Gastroesophageal sphincter (tissue), 4 donors: ENCODE measurements at regions not wholly inside any gene's neighbourhood (a gene's known extent, or its start where the extent isn't known, plus 50 kb on each side); places are given as distances from the start of the nearest gene placed in this dataset.

Experiments
- ATAC-seq: fragments of 150-250 bp; one replicate; pipeline ENCODE4 v1.9.1; 2016; ENCODE audit warnings: mild to moderate bottlenecking, moderate library complexity
- H3K27ac ChIP-seq, 4 donors: fragments of 200-600 bp; sonication (generic) in 3 of 4; 1 replicate in 3 of 4; 2 replicates in 1 of 4; pipeline ENCODE4 v1.5.1; 2016 to 2019
- H3K27me3 ChIP-seq: fragments of 200-600 bp; sonication (generic); one replicate; pipeline ENCODE4 v1.5.1; 2019
- H3K36me3 ChIP-seq, 2 donors: fragments of 200-600 bp; sonication (generic); one replicate each; pipeline ENCODE4 v1.5.1; 2019; ENCODE audit warnings: control low read depth in 1 of 2
- H3K4me1 ChIP-seq, 3 donors: fragments of 200-600 bp; sonication (generic); 1 replicate in 2 of 3; 2 replicates in 1 of 3; pipeline ENCODE4 v1.5.1; 2016 to 2019; ENCODE audit warnings: control low read depth in 2 of 3
- H3K4me3 ChIP-seq, 2 donors: fragments of 200-600 bp; sonication (generic); one replicate each; pipeline ENCODE4 v1.5.1; 2019; ENCODE audit warnings: mild to moderate bottlenecking in 1 of 2, moderate library complexity in 1 of 2
- H3K9me3 ChIP-seq, 3 donors: fragments of 200-600 bp; sonication (generic); one replicate each; pipeline ENCODE4 v1.5.1; 2017 to 2019; ENCODE audit warnings: control low read depth in 2 of 3
- EP300 ChIP-seq: sonication (generic); formaldehyde crosslinking; IDR thresholded peaks from one replicate; pipeline ENCODE4 v1.6.1; 2017; ENCODE audit warnings: antibody characterized with exemption, mild to moderate bottlenecking
- POLR2A ChIP-seq, 2 donors: fragments of 450-650 bp; IDR thresholded peaks; one replicate each; pipeline ENCODE4 v1.6.1; 2017; ENCODE audit warnings: antibody characterized with exemption in 2 of 2, mild to moderate bottlenecking in 2 of 2, moderate library complexity in 1 of 2
- POLR2AphosphoS5 ChIP-seq: sonication (generic); formaldehyde crosslinking; IDR thresholded peaks from one replicate; pipeline ENCODE4 v1.6.1; 2017; ENCODE audit warnings: antibody characterized with exemption
- WGBS, 2 donors: methylation state at CpG; one replicate each; pipeline ENCODE4 v1.1.5; 2018; ENCODE audit warnings: low coverage in 1 of 2; 5-methylcytosine and 5-hydroxymethylcytosine counted together
- TF ChIP-seq, protein P1 (sequence below), 4 experiments: fragments of 200-600 bp in 2 of 4; fragments of 450-650 bp in 2 of 4; sonication (generic) in 1 of 4; IDR thresholded peaks; one replicate each; pipeline ENCODE4 v1.5.1; 2017 to 2019; ENCODE audit warnings: antibody characterized with exemption in 4 of 4, mild to moderate bottlenecking in 2 of 4, moderate library complexity in 2 of 4

DNA sequence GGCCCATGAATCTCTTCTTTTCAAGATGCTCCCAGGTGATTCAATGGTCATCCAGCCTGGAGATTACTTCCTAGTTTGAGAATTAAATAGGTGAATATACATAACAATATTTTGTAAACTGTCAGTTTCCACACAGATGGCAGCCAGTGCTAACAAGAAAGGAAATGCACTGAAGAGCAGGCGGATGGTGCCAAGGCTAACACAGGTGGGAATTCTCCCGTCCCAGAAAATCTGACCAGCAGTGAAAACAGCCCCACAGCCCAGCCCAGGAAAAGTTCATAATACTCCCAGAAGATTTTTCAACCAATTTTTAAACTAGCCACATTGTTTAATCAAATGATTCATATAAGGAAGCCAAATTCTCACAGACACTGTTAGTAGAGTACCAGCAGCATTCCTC is 387.2 kb upstream of the GATB start:
- TF ChIP-seq, protein P1, sequence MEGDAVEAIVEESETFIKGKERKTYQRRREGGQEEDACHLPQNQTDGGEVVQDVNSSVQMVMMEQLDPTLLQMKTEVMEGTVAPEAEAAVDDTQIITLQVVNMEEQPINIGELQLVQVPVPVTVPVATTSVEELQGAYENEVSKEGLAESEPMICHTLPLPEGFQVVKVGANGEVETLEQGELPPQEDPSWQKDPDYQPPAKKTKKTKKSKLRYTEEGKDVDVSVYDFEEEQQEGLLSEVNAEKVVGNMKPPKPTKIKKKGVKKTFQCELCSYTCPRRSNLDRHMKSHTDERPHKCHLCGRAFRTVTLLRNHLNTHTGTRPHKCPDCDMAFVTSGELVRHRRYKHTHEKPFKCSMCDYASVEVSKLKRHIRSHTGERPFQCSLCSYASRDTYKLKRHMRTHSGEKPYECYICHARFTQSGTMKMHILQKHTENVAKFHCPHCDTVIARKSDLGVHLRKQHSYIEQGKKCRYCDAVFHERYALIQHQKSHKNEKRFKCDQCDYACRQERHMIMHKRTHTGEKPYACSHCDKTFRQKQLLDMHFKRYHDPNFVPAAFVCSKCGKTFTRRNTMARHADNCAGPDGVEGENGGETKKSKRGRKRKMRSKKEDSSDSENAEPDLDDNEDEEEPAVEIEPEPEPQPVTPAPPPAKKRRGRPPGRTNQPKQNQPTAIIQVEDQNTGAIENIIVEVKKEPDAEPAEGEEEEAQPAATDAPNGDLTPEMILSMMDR (IDR thresholded peaks at IDR 0.05): no peak
- TF ChIP-seq POLR2A (IDR thresholded peaks at IDR 0.05): no peak
- no peak for TF ChIP-seq POLR2AphosphoS5
- TF ChIP-seq EP300: no peak
- Histone ChIP-seq H3K4me3 (no peak overlapping the region), H3K27me3 (no peaks in the 10 kb centered on the region), H3K4me1 (no peaks in the 10 kb centered on the region), H3K36me3 (no peaks in the 10 kb centered on the region), H3K9me3 (peaks cover 0 to 34% (median 0%) of the 10 kb centered on the region in 3 donors), H3K27ac (no peak overlapping the region)
- no peak for ATAC-seq
- 72 to 100% methylated on average over 1 to 2 of the region's 2 CpGs for WGBS, 2 donors

DNA sequence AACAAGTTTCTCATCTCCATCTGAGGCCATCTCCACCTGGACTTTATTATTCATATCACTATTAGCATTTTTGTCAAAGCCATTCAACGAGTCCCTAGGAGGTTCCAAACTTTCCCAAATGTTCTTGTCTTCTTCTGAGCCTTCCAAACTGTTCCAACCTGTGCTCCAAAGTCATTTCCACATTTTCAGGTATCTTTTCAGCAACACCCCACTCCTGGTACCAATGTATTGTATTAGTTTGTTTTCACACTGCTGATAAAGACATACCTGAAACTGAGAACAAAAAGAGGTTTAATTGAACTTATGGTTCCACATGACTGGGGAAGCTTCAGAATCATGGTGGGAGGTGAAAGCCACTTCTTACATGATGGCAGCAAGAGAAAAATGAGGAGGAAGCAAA is 385.4 kb upstream of the GATB start:
- Histone ChIP-seq H3K27ac (no peak overlapping the region), H3K4me3 (no peak overlapping the region), H3K4me1 (no peaks in the 10 kb centered on the region), H3K9me3 (peaks cover 0 to 34% (median 0%) of the 10 kb centered on the region in 3 donors), H3K36me3 (no peaks in the 10 kb centered on the region), H3K27me3 (no peaks in the 10 kb centered on the region)
- TF ChIP-seq EP300 (no peak), POLR2AphosphoS5 (no peak), POLR2A (IDR thresholded peaks at IDR 0.05) (no peak)
- TF ChIP-seq, protein P1 (IDR thresholded peaks at IDR 0.05): no peak
- no peak for ATAC-seq
- 30 to 83% methylated on average over 1 of the region's 1 CpG for WGBS, 2 donors

DNA sequence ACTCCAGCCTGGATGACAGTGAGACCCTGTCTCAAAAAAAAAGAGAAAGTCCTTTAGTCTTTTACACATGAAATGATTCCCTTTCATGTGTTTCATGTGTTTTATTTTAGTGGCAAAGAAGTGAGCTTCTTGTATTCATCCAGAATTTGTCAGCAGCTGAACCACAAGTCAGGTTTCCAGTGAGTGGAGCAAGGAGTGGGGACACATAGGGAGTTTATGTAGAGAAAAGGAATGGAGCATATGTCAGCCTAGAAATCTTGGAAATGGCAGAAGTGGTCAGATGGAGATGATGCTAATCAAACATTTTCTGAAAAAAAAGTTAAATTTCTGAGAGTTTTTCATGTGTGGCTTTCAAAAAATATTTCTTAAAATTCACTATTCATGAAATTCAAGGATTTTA is 383.0 kb upstream of the GATB start:
- Histone ChIP-seq H3K27ac (no peak overlapping the region), H3K9me3 (peaks cover 0 to 34% (median 0%) of the 10 kb centered on the region in 3 donors), H3K36me3 (no peaks in the 10 kb centered on the region), H3K4me1 (no peaks in the 10 kb centered on the region), H3K4me3 (no peak overlapping the region), H3K27me3 (no peaks in the 10 kb centered on the region)
- no peak for TF ChIP-seq POLR2A (IDR thresholded peaks at IDR 0.05)
- TF ChIP-seq, protein P1 (IDR thresholded peaks at IDR 0.05): no peak
- ATAC-seq: no peak

DNA sequence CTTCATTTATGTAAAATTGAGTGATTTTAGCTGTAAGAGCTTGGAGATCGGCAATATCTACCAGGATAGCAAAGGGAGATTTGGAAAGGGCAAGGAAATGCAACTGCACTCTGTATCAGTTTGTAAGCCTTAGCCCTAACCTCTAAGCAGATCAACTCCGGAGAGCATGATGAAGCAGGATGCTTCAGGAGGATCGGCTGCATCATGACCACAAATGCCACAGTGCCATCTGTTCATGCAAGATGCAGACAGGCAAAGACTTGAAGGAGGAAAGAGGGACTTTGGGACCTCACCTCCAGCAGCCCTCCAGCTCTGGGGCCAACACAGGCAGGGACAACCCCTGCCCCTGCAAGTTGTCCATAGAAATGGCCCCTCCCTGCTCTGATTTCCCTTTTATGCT is 377.6 kb upstream of the GATB start:
- Histone ChIP-seq H3K9me3 (no peaks in the 10 kb centered on the region), H3K27ac (no peak overlapping the region), H3K36me3 (no peaks in the 10 kb centered on the region), H3K4me1 (no peaks in the 10 kb centered on the region), H3K27me3 (no peaks in the 10 kb centered on the region), H3K4me3 (no peak overlapping the region)
- ATAC-seq: no peak
- 80 to 96% methylated on average over 3 of the region's 3 CpGs for WGBS, 2 donors
- TF ChIP-seq, protein P1 (IDR thresholded peaks at IDR 0.05): no peak
- TF ChIP-seq POLR2AphosphoS5: no peak
- TF ChIP-seq EP300: no peak
- TF ChIP-seq POLR2A (IDR thresholded peaks at IDR 0.05): no peak

DNA sequence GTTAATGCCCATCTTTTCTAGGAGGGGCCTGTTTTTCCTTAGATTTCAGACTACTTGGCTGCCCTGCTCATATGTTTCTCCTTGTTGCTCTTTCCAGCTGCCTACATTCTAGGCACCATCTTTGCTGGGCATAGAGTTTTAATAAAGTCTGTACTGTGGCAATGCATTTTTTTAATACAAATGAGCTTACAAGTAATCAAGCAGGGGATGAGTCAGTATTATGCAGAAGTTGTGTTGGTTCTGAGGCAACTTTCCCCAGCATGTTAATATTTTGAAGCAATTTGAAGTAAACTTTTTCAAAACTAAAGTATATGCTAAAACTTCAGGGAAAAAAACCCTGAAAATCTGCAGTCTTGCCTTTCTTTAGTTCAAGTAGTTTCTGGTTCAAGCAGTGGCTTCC is 372.0 kb upstream of the GATB start:
- no peak for ATAC-seq
- TF ChIP-seq POLR2AphosphoS5 (no peak), POLR2A (IDR thresholded peaks at IDR 0.05) (no peak)
- TF ChIP-seq, protein P1 (IDR thresholded peaks at IDR 0.05): no peak

More for the DNA sequence above, 372.0 kb upstream of the GATB start:
- Histone ChIP-seq H3K36me3 (no peaks in the 10 kb centered on the region), H3K27me3 (no peaks in the 10 kb centered on the region), H3K4me3 (no peak overlapping the region), H3K27ac (no peak overlapping the region), H3K4me1 (no peaks in the 10 kb centered on the region), H3K9me3 (no peaks in the 10 kb centered on the region)
